Ishikawa (cell line): ENCODE measurements at regions not wholly inside any gene's neighbourhood (a gene's known extent, or its start where the extent isn't known, plus 50 kb on each side); places are given as distances from the start of the nearest gene placed in this dataset.

Experiments used
- CEBPB ChIP-seq: IDR thresholded peaks from 2 replicates; pipeline ENCODE4 v1.6.1; 2012
- CREB1 ChIP-seq: IDR thresholded peaks from 2 replicates; pipeline ENCODE4 v1.6.1; 2012; ENCODE audit warnings: low read depth
- EGR1 ChIP-seq: IDR thresholded peaks from 2 replicates; pipeline ENCODE4 v1.6.1; 2012
- EP300 ChIP-seq: IDR thresholded peaks from 2 replicates; pipeline ENCODE4 v1.6.1; 2012; ENCODE audit warnings: borderline replicate concordance
- RAD21 ChIP-seq: IDR thresholded peaks from 2 replicates; pipeline ENCODE4 v1.6.1; 2012; ENCODE audit warnings: low read depth
- TAF1 ChIP-seq: IDR thresholded peaks from 2 replicates; pipeline ENCODE4 v1.6.1; 2012; ENCODE audit warnings: low read depth, mild to moderate bottlenecking
- TCF12 ChIP-seq: IDR thresholded peaks from 2 replicates; pipeline ENCODE4 v1.6.1; 2012; ENCODE audit warnings: low read depth
- TEAD4 ChIP-seq: IDR thresholded peaks from 2 replicates; pipeline ENCODE4 v1.6.1; 2012
- USF1 ChIP-seq: IDR thresholded peaks from 2 replicates; pipeline ENCODE4 v1.6.1; 2012
- ZBTB7A ChIP-seq: IDR thresholded peaks from 2 replicates; pipeline ENCODE4 v1.6.1; 2012; ENCODE audit warnings: low read depth
- TF ChIP-seq, protein P1 (sequence below): IDR thresholded peaks from 2 replicates; pipeline ENCODE4 v1.6.1; 2012
- TF ChIP-seq, protein P2 (sequence below): IDR thresholded peaks from 2 replicates; pipeline ENCODE4 v1.6.1; 2012; ENCODE audit warnings: low read depth, mild to moderate bottlenecking

DNA sequence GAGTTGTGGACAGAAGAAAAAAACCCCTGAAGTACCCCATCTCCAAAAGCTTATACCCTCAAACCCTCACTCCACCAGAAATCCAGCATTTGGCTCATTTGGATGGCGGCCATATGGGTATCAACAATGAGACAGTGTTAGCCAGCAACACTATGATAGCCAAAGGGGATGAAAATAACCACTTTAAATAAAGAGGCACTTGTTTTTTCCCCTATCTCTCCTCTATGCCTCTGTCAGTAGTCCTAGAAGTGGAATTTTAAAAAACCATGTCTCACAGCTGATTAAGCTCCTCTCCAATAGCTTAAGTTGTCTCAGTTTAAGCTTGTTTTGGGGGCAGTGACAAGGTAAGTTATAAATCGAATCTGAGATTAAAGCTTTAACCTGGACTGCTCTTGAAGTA is 124.0 kb downstream of the MOSPD2 start:
- TF ChIP-seq EGR1: no peak
- no peak for TF ChIP-seq RAD21
- TF ChIP-seq CEBPB: no peak
- TF ChIP-seq, protein P1, sequence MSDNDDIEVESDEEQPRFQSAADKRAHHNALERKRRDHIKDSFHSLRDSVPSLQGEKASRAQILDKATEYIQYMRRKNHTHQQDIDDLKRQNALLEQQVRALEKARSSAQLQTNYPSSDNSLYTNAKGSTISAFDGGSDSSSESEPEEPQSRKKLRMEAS: no peak
- TF ChIP-seq, protein P2, sequence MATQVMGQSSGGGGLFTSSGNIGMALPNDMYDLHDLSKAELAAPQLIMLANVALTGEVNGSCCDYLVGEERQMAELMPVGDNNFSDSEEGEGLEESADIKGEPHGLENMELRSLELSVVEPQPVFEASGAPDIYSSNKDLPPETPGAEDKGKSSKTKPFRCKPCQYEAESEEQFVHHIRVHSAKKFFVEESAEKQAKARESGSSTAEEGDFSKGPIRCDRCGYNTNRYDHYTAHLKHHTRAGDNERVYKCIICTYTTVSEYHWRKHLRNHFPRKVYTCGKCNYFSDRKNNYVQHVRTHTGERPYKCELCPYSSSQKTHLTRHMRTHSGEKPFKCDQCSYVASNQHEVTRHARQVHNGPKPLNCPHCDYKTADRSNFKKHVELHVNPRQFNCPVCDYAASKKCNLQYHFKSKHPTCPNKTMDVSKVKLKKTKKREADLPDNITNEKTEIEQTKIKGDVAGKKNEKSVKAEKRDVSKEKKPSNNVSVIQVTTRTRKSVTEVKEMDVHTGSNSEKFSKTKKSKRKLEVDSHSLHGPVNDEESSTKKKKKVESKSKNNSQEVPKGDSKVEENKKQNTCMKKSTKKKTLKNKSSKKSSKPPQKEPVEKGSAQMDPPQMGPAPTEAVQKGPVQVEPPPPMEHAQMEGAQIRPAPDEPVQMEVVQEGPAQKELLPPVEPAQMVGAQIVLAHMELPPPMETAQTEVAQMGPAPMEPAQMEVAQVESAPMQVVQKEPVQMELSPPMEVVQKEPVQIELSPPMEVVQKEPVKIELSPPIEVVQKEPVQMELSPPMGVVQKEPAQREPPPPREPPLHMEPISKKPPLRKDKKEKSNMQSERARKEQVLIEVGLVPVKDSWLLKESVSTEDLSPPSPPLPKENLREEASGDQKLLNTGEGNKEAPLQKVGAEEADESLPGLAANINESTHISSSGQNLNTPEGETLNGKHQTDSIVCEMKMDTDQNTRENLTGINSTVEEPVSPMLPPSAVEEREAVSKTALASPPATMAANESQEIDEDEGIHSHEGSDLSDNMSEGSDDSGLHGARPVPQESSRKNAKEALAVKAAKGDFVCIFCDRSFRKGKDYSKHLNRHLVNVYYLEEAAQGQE: no peak
- no peak for TF ChIP-seq ZBTB7A
- TF ChIP-seq TCF12: no peak
- no peak for TF ChIP-seq TAF1
- no peak for TF ChIP-seq TEAD4
- no peak for TF ChIP-seq CREB1
- TF ChIP-seq USF1: no peak
- TF ChIP-seq EP300: no peak
